ENCODE measurements at regions not wholly inside any gene's neighbourhood (a gene's known extent, or its start where the extent isn't known, plus 50 kb on each side); places are given as distances from the start of the nearest gene placed in this dataset.
A peak's percentile ranks its signal among the peaks of the same experiment; 100 is the strongest.

GRCh38 chr19:31817971-31818797, 468.9 kb upstream of the TSHZ3 start:
- H3K27ac ChIP-seq = no peak overlapping the region
- H3K4me1 ChIP-seq = peaks cover 0 to 9% (median 0%) of the 10 kb centered on the region in 3 donors
- no peaks in the 10 kb centered on the region for H3K27me3 ChIP-seq
- no peak for ATAC-seq
- H3K36me3 ChIP-seq = no peaks in the 10 kb centered on the region
- no peak for TF ChIP-seq CTCF (IDR thresholded peaks at IDR 0.05)
- TF ChIP-seq POLR2AphosphoS5 (IDR thresholded peaks at IDR 0.05) = no peak
- TF ChIP-seq POLR2A (IDR thresholded peaks at IDR 0.05) = no peak
- TF ChIP-seq EP300 (IDR thresholded peaks at IDR 0.05) = no peak
- WGBS, 2 donors (ENCODE audit: low coverage in 1 of 2) = 46 to 49% methylated on average over 6 of the region's 6 CpGs
- no peak overlapping the region for H3K4me3 ChIP-seq
- no peaks in the 10 kb centered on the region for H3K9me3 ChIP-seq

- no peak overlapping the region for H3K27ac ChIP-seq
- H3K9me3 ChIP-seq = no peaks in the 10 kb centered on the region
- peak; percentile 46 for ATAC-seq
- H3K36me3 ChIP-seq = no peaks in the 10 kb centered on the region
- 21 to 23% methylated on average over 2 of the region's 2 CpGs for WGBS, 2 donors (ENCODE audit: low coverage in 1 of 2)
- H3K4me3 ChIP-seq = no peak overlapping the region
- H3K4me1 ChIP-seq = peaks cover 0 to 9% (median 0%) of the 10 kb centered on the region in 3 donors
- no peak for TF ChIP-seq POLR2A (IDR thresholded peaks at IDR 0.05)
- no peak for TF ChIP-seq EP300 (IDR thresholded peaks at IDR 0.05)
- TF ChIP-seq POLR2AphosphoS5 (IDR thresholded peaks at IDR 0.05) = no peak
- TF ChIP-seq CTCF (IDR thresholded peaks at IDR 0.05) = no peak
- no peaks in the 10 kb centered on the region for H3K27me3 ChIP-seq
Measured at GRCh38 chr19:31818798-31819105, 469.5 kb upstream of the TSHZ3 start.

GRCh38 chr19:31819837-31820236, 470.6 kb upstream of the TSHZ3 start:
- H3K36me3 ChIP-seq = no peaks in the 10 kb centered on the region
- H3K4me3 ChIP-seq = no peak overlapping the region
- H3K9me3 ChIP-seq = no peaks in the 10 kb centered on the region
- TF ChIP-seq POLR2A (IDR thresholded peaks at IDR 0.05) (no peak), CTCF (IDR thresholded peaks at IDR 0.05) (no peak), EP300 (IDR thresholded peaks at IDR 0.05) (no peak), POLR2AphosphoS5 (IDR thresholded peaks at IDR 0.05) (no peak)
- H3K27ac ChIP-seq = no peak overlapping the region
- H3K4me1 ChIP-seq = peaks cover 0 to 9% (median 0%) of the 10 kb centered on the region in 3 donors
- ATAC-seq = no peak
- no peaks in the 10 kb centered on the region for H3K27me3 ChIP-seq

- H3K27ac ChIP-seq = no peak overlapping the region
- no peak for ATAC-seq
- H3K9me3 ChIP-seq = no peaks in the 10 kb centered on the region
- TF ChIP-seq EP300 (IDR thresholded peaks at IDR 0.05) = no peak
- TF ChIP-seq CTCF (IDR thresholded peaks at IDR 0.05) = no peak
- no peak for TF ChIP-seq POLR2AphosphoS5 (IDR thresholded peaks at IDR 0.05)
- no peak for TF ChIP-seq POLR2A (IDR thresholded peaks at IDR 0.05)
- WGBS, 2 donors (ENCODE audit: low coverage in 1 of 2) = 70 to 94% methylated on average over 2 of the region's 2 CpGs
- H3K27me3 ChIP-seq = no peaks in the 10 kb centered on the region
- H3K4me1 ChIP-seq = peaks cover 0 to 9% (median 0%) of the 10 kb centered on the region in 3 donors
- H3K4me3 ChIP-seq = no peak overlapping the region
- H3K36me3 ChIP-seq = no peaks in the 10 kb centered on the region
Measured at GRCh38 chr19:31821346-31821745, 472.1 kb upstream of the TSHZ3 start.

Data from gastroesophageal sphincter (tissue), 4 donors.